ENCODE measurements at regions not wholly inside any gene's neighbourhood (a gene's known extent, or its start where the extent isn't known, plus 50 kb on each side); places are given as distances from the start of the nearest gene placed in this dataset.

- DNase-seq (ENCODE audit: low read depth), result no peak
- H3K4me3 ChIP-seq (ENCODE audit: low read length), result no peak overlapping the region
- TF ChIP-seq CTCF (IDR thresholded peaks at IDR 0.05; ENCODE audit: insufficient read depth, low read depth, low read length, missing control alignments), result no peak
These were observed 934.6 kb downstream of the PCDH17 start for GRCh38 chr13:58566176-58566575.

DNA sequence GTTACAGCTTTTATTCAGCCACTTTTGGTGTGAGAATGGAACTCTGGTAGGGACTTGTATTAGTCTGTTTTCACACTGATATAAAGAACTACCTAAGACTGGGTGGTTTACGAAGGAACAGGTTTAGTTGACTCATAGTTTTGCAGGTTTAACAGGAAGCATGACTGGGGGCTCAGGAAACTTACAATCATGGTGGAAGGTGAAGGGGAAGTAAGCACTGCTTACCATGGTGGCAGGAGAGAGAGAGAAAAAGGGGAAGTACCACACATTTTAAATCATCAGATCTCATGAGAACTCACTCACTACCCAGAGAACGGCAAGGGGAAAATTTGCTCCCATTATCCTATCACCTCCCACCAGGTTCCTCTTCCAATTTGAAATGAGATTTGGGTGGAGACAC, 942.2 kb downstream of the PCDH17 start:
- H3K4me3 ChIP-seq (ENCODE audit: low read length), result no peak overlapping the region
- DNase-seq (ENCODE audit: low read depth), result no peak
- TF ChIP-seq CTCF (IDR thresholded peaks at IDR 0.05; ENCODE audit: insufficient read depth, low read depth, low read length, missing control alignments), result no peak

GRCh38 chr13:58574791-58575190, 943.2 kb downstream of the PCDH17 start:
- no peak for DNase-seq (ENCODE audit: low read depth)
- H3K4me3 ChIP-seq (ENCODE audit: low read length), result no peak overlapping the region
- TF ChIP-seq CTCF (IDR thresholded peaks at IDR 0.05; ENCODE audit: insufficient read depth, low read depth, low read length, missing control alignments), result no peak

DNA sequence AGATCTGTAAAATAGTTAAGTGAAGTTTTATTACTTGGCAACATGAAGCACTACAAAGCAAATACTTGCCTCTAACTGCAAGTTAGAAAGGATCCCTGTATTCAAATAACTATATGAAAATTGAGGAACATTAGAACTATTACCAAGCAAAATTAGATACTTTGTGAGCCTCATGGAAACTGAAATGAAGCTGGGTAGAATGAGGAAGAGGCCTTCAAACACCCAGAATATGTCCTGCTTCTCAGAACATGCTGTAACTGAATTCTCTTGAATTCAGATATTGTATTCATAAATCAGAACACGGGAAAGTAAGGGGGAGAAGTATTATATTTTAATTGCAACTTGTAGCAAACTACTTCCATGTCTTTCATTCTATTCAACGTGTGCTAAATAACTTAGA, 947.9 kb downstream of the PCDH17 start:
- H3K4me3 ChIP-seq (ENCODE audit: low read length), result no peak overlapping the region
- DNase-seq (ENCODE audit: low read depth), result no peak
- TF ChIP-seq CTCF (IDR thresholded peaks at IDR 0.05; ENCODE audit: insufficient read depth, low read depth, low read length, missing control alignments), result no peak

DNA sequence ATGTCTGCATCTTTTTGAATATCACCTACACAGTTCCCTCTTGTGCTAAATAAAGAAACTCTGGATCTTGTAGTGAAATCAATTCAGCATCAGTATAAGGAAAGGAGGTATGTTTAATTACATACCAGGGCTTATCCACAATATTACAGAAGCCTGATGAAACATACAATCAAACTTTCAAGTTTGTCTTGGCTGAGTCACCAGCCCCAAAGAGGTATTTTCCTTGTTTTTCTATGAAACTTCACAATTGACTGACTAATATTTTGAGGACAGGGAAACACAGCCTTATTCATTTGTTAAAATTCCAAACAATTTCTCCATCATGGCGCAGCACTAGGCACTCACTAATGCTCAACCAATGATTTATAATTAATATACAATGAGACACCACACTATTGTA, 952.4 kb downstream of the PCDH17 start:
- TF ChIP-seq CTCF (IDR thresholded peaks at IDR 0.05; ENCODE audit: insufficient read depth, low read depth, low read length, missing control alignments), result no peak
- H3K4me3 ChIP-seq (ENCODE audit: low read length), result no peak overlapping the region
- DNase-seq (ENCODE audit: low read depth), result no peak

DNA sequence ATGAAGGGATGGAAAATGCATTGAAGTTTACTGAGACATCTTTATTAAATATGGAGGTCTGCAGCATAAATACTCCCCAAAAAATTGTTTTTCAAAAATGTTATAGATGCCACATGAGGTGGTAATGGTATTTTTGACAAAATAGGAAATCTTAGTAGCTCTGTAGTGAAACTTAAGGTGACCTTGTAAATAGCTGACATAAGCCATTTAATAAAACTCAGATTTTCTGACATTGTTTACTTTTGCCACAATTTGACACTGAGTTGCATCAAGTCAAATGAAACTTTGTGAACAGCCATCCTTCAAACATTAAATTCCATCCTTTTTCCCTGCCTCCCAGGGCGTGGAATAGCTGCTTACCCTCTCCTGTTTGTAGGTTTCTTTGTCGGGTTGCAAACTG, 953.1 kb downstream of the PCDH17 start:
- DNase-seq (ENCODE audit: low read depth), result no peak
- no peak for TF ChIP-seq CTCF (IDR thresholded peaks at IDR 0.05; ENCODE audit: insufficient read depth, low read depth, low read length, missing control alignments)

GRCh38 chr13:58587183-58587582, 955.6 kb downstream of the PCDH17 start:
- no peak for DNase-seq (ENCODE audit: low read depth)
- no peak for TF ChIP-seq CTCF (IDR thresholded peaks at IDR 0.05; ENCODE audit: insufficient read depth, low read depth, low read length, missing control alignments)
- H3K4me3 ChIP-seq (ENCODE audit: low read length), result no peak overlapping the region

More for the DNA sequence above, 953.1 kb downstream of the PCDH17 start:
- no peak overlapping the region for H3K4me3 ChIP-seq (ENCODE audit: low read length)

Measured in epithelial cell of esophagus (primary cell).